Ovary (tissue), 7 donors: ENCODE measurements at regions not wholly inside any gene's neighbourhood (a gene's known extent, or its start where the extent isn't known, plus 50 kb on each side); places are given as distances from the start of the nearest gene placed in this dataset.

Experiments used
- DNase-seq, 5 donors: peaks; one replicate each; pipeline ENCODE4 v3.0.0-alpha.2; 2019 to 2020
- H3K27ac ChIP-seq, 2 donors: fragments of 200-600 bp; one replicate each; pipeline versions ENCODE4 v1.5.1 to v1.8.0; 2019 to 2022
- H3K27me3 ChIP-seq: fragments of 200-600 bp; one replicate; pipeline ENCODE4 v1.8.0; 2022
- H3K36me3 ChIP-seq: fragments of 200-600 bp; sonication (generic); one replicate; pipeline ENCODE4 v1.5.1; 2019
- H3K4me1 ChIP-seq: one replicate; pipeline ENCODE4 v1.8.1; 2013; ENCODE audit warnings: mild to moderate bottlenecking, moderate library complexity; ENCODE audit not compliant: insufficient read depth
- H3K4me3 ChIP-seq: fragments of 200-600 bp; sonication (generic); one replicate; pipeline ENCODE4 v1.5.1; 2017
- H3K9me3 ChIP-seq, 2 donors: fragments of 200-600 bp in 1 of 2; sonication (generic) in 1 of 2; one replicate each; pipeline versions ENCODE4 v1.5.1 to v1.8.1; 2013 to 2019; ENCODE audit warnings: mild to moderate bottlenecking in 1 of 2, moderate library complexity in 1 of 2
- CTCF ChIP-seq, 3 donors: fragments of 450-650 bp in 2 of 3; fragments of 200-600 bp in 1 of 3; IDR thresholded peaks; one replicate each; pipeline versions ENCODE4 v1.5.1 to v1.8.0; 2016 to 2022; ENCODE audit warnings: antibody characterized with exemption in 3 of 3, mild to moderate bottlenecking in 1 of 3
- EP300 ChIP-seq: sonication (generic); formaldehyde crosslinking; IDR thresholded peaks from one replicate; pipeline ENCODE4 v1.6.1; 2017; ENCODE audit warnings: antibody characterized with exemption
- POLR2A ChIP-seq: fragments of 450-650 bp; IDR thresholded peaks from one replicate; pipeline ENCODE4 v1.6.1; 2017; ENCODE audit warnings: antibody characterized with exemption, mild to moderate bottlenecking, moderate library complexity
- WGBS, 3 donors: extraction: QIAGEN DNeasy Blood & Tissue Kit in 1 of 3; methylation state at CpG; one replicate each; pipeline versions ENCODE4 v1.1.5 to v1.1.7; 2013 to 2017; 5-methylcytosine and 5-hydroxymethylcytosine counted together
- intact Hi-C, 4 donors: fragments of 100-400 bp; cut with DNase I; formaldehyde crosslinking; loops; one replicate each; pipeline versions ENCODE4 v1.11.0 to v1.15.1; 2022 to 2023
- donor health status: DM: no; HTN: no; CAD: no; lungs with moderate emphysema.
- donor health status: DM: no; HTN: no; CAD: no.
- donor health status: Bipolar disorder and iron deficiency.
- donor health status: DM: no; HTN: no; CAD: no.
- donor health status: DM: yes; HTN: yes; CAD: no.

DNA sequence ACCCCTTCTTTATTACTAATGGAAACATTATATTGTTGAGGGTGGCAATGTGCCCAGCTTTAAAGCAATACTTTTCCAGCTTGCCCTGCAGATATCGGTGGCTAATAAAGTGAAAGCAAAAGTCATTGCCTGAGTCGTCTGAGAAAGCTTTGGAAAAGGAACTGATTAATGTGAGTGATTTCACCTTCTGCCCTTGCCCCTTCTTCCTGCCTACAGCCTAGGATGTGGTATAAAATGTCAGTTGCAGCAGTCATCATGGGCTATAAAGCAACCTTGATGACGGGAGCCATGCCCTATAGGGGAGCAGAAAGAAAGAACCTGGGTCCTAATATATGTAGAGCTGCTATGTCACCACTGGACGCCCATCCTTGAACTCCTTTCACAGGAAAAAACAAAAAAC lies 132.4 kb upstream of the USP9X start:
- Histone ChIP-seq H3K4me3 (no peak overlapping the region), H3K4me1 (no peaks in the 10 kb centered on the region), H3K36me3 (no peaks in the 10 kb centered on the region), H3K27ac (no peak overlapping the region), H3K9me3 (no peaks in the 10 kb centered on the region), H3K27me3 (no peaks in the 10 kb centered on the region)
- TF ChIP-seq EP300 (no peak), POLR2A (no peak), CTCF (IDR thresholded peaks at IDR 0.05) (no peak)
- no peak for DNase-seq
- 40 to 56% (median 51%) methylated on average over 4 of the region's 4 CpGs for WGBS, 3 donors
- intact Hi-C loops, result no loop called here

DNA sequence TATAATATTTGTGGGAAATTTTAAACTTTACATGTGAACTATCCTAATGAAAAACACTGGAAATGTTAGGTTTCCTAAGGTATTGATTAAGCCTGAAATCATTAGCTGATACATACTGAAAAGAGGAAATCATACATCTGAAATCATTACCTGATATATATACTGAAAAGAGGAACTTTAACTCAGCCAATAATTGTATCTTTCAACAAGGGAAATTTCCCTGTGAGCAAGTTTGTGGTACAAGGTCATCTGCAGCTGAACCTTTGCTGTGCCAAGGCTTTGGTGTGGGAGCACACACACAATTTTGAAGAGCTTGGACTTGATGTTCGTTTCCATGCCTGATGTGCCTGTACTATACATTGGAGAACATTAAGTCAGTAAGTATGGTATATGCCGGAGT lies 131.9 kb upstream of the USP9X start:
- intact Hi-C loops, result no loop called here
- no peaks in the 10 kb centered on the region for H3K27me3 ChIP-seq
- no peaks in the 10 kb centered on the region for H3K36me3 ChIP-seq
- TF ChIP-seq POLR2A (no peak), EP300 (no peak), CTCF (IDR thresholded peaks at IDR 0.05) (no peak)
- H3K4me3 ChIP-seq, result no peak overlapping the region
- WGBS, 3 donors, result 77 to 81% (median 78%) methylated on average over 2 of the region's 2 CpGs
- H3K9me3 ChIP-seq, result no peaks in the 10 kb centered on the region
- no peak overlapping the region for H3K27ac ChIP-seq
- H3K4me1 ChIP-seq, result no peaks in the 10 kb centered on the region
- no peak for DNase-seq

DNA sequence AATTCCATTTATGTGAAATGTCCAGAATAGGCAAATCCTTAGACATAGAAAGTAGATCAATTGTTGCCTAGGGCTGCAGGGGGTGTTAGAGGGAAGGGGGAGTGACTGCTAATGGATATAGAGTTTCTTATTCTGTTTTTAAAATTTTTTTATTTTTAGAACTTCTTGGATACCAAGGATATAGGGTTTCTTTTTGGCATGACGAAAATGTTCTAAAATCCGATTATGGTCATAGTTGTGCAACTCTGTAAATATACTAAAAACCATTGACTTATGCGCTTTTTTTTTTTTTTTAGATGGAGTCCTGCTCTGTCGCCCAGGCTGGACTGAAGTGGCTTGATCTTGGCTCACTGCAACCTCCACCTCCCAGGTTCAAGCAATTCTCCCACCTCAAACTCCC lies 125.2 kb upstream of the USP9X start:
- no peak overlapping the region for H3K4me3 ChIP-seq
- DNase-seq, result no peak
- intact Hi-C loops, result no loop called here
- TF ChIP-seq CTCF (IDR thresholded peaks at IDR 0.05) (no peak), EP300 (no peak), POLR2A (no peak)
- no peaks in the 10 kb centered on the region for H3K27me3 ChIP-seq
- H3K4me1 ChIP-seq, result no peaks in the 10 kb centered on the region
- WGBS, 3 donors, result 83 to 90% (median 84%) methylated on average over 4 of the region's 4 CpGs
- H3K36me3 ChIP-seq, result no peaks in the 10 kb centered on the region
- no peaks in the 10 kb centered on the region for H3K9me3 ChIP-seq
- no peak overlapping the region for H3K27ac ChIP-seq

GRCh38 chrX:40962793-40963407 lies 122.3 kb upstream of the USP9X start:
- WGBS, 3 donors, result 85 to 97% (median 93%) methylated on average over 12 of the region's 12 CpGs
- H3K4me3 ChIP-seq, result no peak overlapping the region
- no peak for DNase-seq
- intact Hi-C loops, result no loop called here
- no peaks in the 10 kb centered on the region for H3K4me1 ChIP-seq
- H3K9me3 ChIP-seq, result no peaks in the 10 kb centered on the region
- no peak overlapping the region for H3K27ac ChIP-seq
- H3K36me3 ChIP-seq, result no peaks in the 10 kb centered on the region
- H3K27me3 ChIP-seq, result no peaks in the 10 kb centered on the region
- no peak for TF ChIP-seq EP300
- no peak for TF ChIP-seq CTCF (IDR thresholded peaks at IDR 0.05)
- TF ChIP-seq POLR2A, result no peak
